Caco-2 (cell line): ENCODE measurements at regions not wholly inside any gene's neighbourhood (a gene's known extent, or its start where the extent isn't known, plus 50 kb on each side); places are given as distances from the start of the nearest gene placed in this dataset.

Experiments used
- BruUV-seq: library from RNA; stranded (reverse); fragments of 400-500 nt; replicated peaks from 2 replicates; lab custom pipeline; 2021; lab: Mats Ljungman, UMichigan
- CTCF ChIA-PET: fragments of 300-600 bp; sonication (Branson Sonifier 250); formaldehyde crosslinking; loops from one replicate; lab custom pipeline; 2022; ENCODE audit warnings: antibody characterized with exemption; lab: Charles Lee
- POLR2A ChIA-PET: fragments of 300-600 bp; sonication (Branson Sonifier 250); formaldehyde crosslinking; loops from one replicate; lab custom pipeline; 2022; ENCODE audit warnings: antibody characterized with exemption; lab: Charles Lee
- DNase-seq, 2 experiments: peaks; one replicate each; pipeline versions ENCODE4 v3.0.0 to v3.0.0-alpha.2; 2020 to 2022
- H3K27me3 ChIP-seq: replicated peaks from 2 replicates; pipeline ENCODE4 v1.6.0; 2011; ENCODE audit warnings: low read length; ENCODE audit not compliant: control insufficient read depth, insufficient read depth
- H3K36me3 ChIP-seq: 2 replicates; pipeline ENCODE4 v1.5.1; 2011; ENCODE audit warnings: low read length; ENCODE audit not compliant: control insufficient read depth, insufficient read depth
- H3K4me1 ChIP-seq: fragments of 250-450 bp; sonication (Bioruptor Pico); 2 replicates; pipeline ENCODE4 v1.5.1; 2020; ENCODE audit warnings: mild to moderate bottlenecking
- H3K4me3 ChIP-seq: 2 replicates; pipeline ENCODE4 v1.5.1; 2011; ENCODE audit warnings: low read depth, mild to moderate bottlenecking, control low read depth, low read length
- H3K9me3 ChIP-seq: fragments of 250-450 bp; sonication (Bioruptor Pico); 2 replicates; pipeline ENCODE4 v1.5.1; 2020; ENCODE audit warnings: mild to moderate bottlenecking, moderate library complexity
- H3K27ac Mint-ChIP-seq: one replicate; pipeline ENCODE4 v1.8.0; 2022; ENCODE audit warnings: mixed read lengths; ENCODE audit not compliant: unreplicated experiment
- H3K27me3 Mint-ChIP-seq: one replicate; pipeline ENCODE4 v1.8.0; 2022; ENCODE audit warnings: mixed read lengths; ENCODE audit not compliant: insufficient read depth, unreplicated experiment
- H3K36me3 Mint-ChIP-seq: one replicate; pipeline ENCODE4 v1.8.0; 2022; ENCODE audit warnings: mild to moderate bottlenecking, mixed read lengths; ENCODE audit not compliant: insufficient read depth, unreplicated experiment
- H3K4me1 Mint-ChIP-seq: one replicate; pipeline ENCODE4 v1.8.0; 2022; ENCODE audit warnings: low read depth, mixed read lengths; ENCODE audit not compliant: unreplicated experiment
- H3K4me3 Mint-ChIP-seq: one replicate; pipeline ENCODE4 v1.8.0; 2022; ENCODE audit warnings: mild to moderate bottlenecking, moderate library complexity, mixed read lengths; ENCODE audit not compliant: unreplicated experiment
- H3K9me3 Mint-ChIP-seq: one replicate; pipeline ENCODE4 v1.8.0; 2022; ENCODE audit warnings: mixed read lengths; ENCODE audit not compliant: unreplicated experiment
- CTCF ChIP-seq, 2 experiments: fragments of 200-600 bp in 1 of 2; IDR thresholded peaks; 1 replicate in 1 of 2; 2 replicates in 1 of 2; pipeline versions ENCODE4 v1.5.1 to v1.8.0; 2011 to 2022; ENCODE audit warnings: antibody characterized with exemption in 1 of 2, control low read depth in 1 of 2, inconsistent platforms in 1 of 2, low read depth in 1 of 2, low read length in 1 of 2, mild to moderate bottlenecking in 1 of 2, moderate library complexity in 1 of 2; ENCODE audit not compliant: insufficient read depth in 1 of 2, severe bottlenecking in 1 of 2, unreplicated experiment in 1 of 2
- intact Hi-C: fragments of 100-400 bp; cut with micrococcal nuclease; formaldehyde crosslinking; loops from one replicate; pipeline ENCODE4 v1.10.0; 2022; ENCODE audit not compliant: unreplicated experiment

DNA sequence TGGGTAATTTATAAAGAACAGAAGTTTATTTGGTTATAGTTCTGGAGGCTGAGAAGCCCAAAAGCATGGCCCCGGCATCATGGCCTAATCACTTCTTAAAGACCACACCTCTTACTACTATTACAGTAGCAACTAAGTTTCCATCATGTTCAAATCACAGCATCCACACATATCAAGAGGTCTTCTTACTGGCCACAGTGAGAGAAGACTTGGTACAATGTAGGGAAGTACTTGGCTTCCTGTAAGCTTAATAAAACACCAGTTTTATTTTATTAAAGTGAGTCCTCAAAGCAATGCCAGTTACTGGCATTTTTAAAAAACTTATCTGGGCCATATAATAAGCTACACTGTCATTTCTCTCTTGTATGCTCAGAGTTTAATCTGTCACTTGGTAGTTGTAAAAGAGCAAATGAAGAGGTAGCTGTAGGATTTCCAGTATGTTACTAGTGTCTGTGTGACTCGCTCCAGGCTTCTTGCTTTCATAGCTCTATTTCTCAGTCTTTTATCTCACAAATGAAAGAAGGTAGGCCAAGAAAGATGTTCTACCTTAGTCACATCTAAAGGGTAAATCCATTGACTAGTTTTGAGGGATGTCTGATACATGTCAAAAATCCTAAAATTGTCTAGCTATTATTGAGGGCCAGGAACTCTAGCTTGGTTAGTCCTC, 159.2 kb upstream of the CPEB2 start:
- Mint-ChIP-seq H3K4me1 (no peaks in the 10 kb centered on the region), H3K9me3 (no peaks in the 10 kb centered on the region), H3K27ac (no peak overlapping the region), H3K27me3 (no peaks in the 10 kb centered on the region), H3K4me3 (no peak overlapping the region), H3K36me3 (no peaks in the 10 kb centered on the region)
- no peak for TF ChIP-seq CTCF (IDR thresholded peaks at IDR 0.05; ENCODE audit: insufficient read depth in 1 of 2, low read depth in 1 of 2, low read length in 1 of 2, severe bottlenecking in 1 of 2, unreplicated experiment in 1 of 2)
- no peak for DNase-seq
- ChIA-PET CTCF (no interaction called here), POLR2A (no interaction called here)
- BruUV-seq, result no TSS peak
- H3K9me3 ChIP-seq, result no peaks in the 10 kb centered on the region
- H3K36me3 ChIP-seq, result no peaks in the 10 kb centered on the region
- H3K4me3 ChIP-seq, result no peak overlapping the region
- H3K27me3 ChIP-seq, result no peaks in the 10 kb centered on the region
- no peaks in the 10 kb centered on the region for H3K4me1 ChIP-seq
- intact Hi-C loops, result loop anchor here (1.0 kb wide), 1 partner anchor 44 kb away; no protein-coding TSS in a partner anchor

DNA sequence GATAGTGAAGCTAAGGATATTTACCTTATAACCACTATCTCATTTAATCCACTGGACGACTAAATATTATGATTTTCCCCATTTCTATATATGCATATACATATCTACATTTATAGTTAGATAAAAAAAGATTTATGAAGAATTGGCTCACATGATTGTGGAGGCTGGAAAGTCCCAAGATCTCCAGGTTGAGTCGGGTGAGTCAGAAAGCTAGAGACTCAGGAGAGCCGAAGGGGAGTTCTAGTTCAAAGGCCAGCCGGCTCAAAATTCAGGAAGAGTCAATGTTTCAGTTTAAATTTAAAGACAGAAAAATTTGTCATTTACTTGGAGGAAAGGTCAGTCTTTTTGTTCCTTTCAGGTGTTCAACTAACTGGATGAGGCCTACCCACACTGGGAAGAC, 158.2 kb upstream of the CPEB2 start:
- Mint-ChIP-seq H3K27ac (no peak overlapping the region), H3K4me3 (no peak overlapping the region), H3K36me3 (no peaks in the 10 kb centered on the region), H3K27me3 (no peaks in the 10 kb centered on the region), H3K4me1 (no peaks in the 10 kb centered on the region), H3K9me3 (no peaks in the 10 kb centered on the region)
- TF ChIP-seq CTCF (IDR thresholded peaks at IDR 0.05; ENCODE audit: insufficient read depth in 1 of 2, low read depth in 1 of 2, low read length in 1 of 2, severe bottlenecking in 1 of 2, unreplicated experiment in 1 of 2), result no peak
- intact Hi-C loops, result no loop called here
- ChIA-PET CTCF (no interaction called here), POLR2A (no interaction called here)
- DNase-seq, result no peak
- Histone ChIP-seq H3K4me1 (no peaks in the 10 kb centered on the region), H3K27me3 (no peaks in the 10 kb centered on the region), H3K4me3 (no peak overlapping the region), H3K9me3 (no peaks in the 10 kb centered on the region), H3K36me3 (no peaks in the 10 kb centered on the region)
- BruUV-seq, result no TSS peak

DNA sequence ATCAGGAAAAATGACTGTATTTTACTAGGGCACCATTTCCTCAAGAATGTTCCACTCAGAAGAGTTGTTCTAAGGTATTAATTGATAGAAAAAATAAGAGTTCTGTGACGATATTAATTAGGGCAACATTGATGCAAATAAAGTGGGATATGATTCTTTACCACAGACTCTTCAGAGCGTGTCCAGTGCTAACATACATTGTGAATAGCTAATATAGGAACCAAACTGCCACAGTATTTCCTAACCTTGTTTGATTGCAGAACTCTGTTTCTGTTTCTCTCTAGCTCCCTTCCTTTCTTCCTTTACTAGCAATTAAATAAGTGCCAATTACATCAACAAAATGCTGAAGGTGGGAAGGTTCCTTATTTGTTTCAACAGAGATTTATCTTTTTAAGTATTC, 154.1 kb upstream of the CPEB2 start:
- BruUV-seq, result no TSS peak
- H3K36me3 Mint-ChIP-seq, result no peaks in the 10 kb centered on the region
- no peaks in the 10 kb centered on the region for H3K4me1 Mint-ChIP-seq

More for the DNA sequence above, 154.1 kb upstream of the CPEB2 start:
- H3K4me3 ChIP-seq, result no peak overlapping the region
- DNase-seq, result no peak
- H3K36me3 ChIP-seq, result no peaks in the 10 kb centered on the region
- no peaks in the 10 kb centered on the region for H3K4me1 ChIP-seq
- Mint-ChIP-seq H3K27ac (no peak overlapping the region), H3K9me3 (no peaks in the 10 kb centered on the region), H3K4me3 (no peak overlapping the region), H3K27me3 (no peaks in the 10 kb centered on the region)
- intact Hi-C loops, result no loop called here
- no peak for TF ChIP-seq CTCF (IDR thresholded peaks at IDR 0.05; ENCODE audit: insufficient read depth in 1 of 2, low read depth in 1 of 2, low read length in 1 of 2, severe bottlenecking in 1 of 2, unreplicated experiment in 1 of 2)
- ChIA-PET POLR2A (no interaction called here), CTCF (no interaction called here)
- no peaks in the 10 kb centered on the region for H3K9me3 ChIP-seq
- H3K27me3 ChIP-seq, result no peaks in the 10 kb centered on the region
